ENCODE measurements at regions not wholly inside any gene's neighbourhood (a gene's known extent, or its start where the extent isn't known, plus 50 kb on each side); places are given as distances from the start of the nearest gene placed in this dataset.
"Not testable (repeated sequence)": the region's sequence is repeated elsewhere in the genome, so short reads cannot be mapped to it uniquely, and the experiment has no call there.

DNA sequence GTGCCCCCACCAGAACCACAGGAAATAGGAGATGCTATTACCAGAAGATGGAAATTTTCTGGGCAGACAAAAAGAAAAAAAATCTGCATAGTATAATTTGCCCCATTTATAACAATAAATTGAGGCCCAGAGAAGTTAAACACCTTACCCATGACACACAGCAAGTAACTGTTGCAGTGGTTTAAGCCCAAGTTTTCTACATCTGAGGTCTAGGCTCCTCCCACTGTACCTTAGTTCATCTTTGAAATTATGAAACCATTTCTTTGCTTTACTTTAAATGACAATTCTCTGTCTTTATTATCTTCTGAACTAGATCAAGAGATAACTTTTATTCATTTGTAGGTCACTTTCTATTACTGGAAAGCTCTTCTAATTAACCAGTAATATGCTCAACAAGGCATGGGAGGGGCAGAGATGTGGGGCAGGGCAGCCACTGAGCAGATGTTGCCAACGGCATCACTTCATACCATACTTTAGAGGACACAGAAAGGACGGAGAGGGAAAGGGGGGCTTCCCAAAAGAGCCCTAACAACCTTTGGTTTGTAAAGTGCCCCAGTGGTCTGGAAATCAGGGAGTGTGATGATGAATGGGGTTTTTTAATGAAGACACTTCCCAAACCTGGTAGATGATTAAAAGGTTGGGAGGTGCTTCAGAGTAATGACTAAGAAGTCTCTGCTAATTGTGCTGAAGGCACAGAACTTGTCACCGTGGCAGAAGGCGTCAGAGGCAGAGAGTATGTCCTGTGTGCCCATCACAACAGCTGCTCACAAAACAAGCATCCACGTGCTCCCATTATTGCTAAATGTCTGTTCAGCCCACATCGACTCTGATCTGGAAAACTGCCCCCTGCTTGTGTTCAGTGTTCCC lies 342.5 kb downstream of the SHQ1 start:
- Histone ChIP-seq H2BK5ac (ENCODE audit: low read length) (no peak overlapping the region), H2AK5ac (ENCODE audit: low read depth, low read length) (no peak overlapping the region), H4K91ac (ENCODE audit: low read depth, low read length, poor library complexity) (no peak overlapping the region), H3K18ac (ENCODE audit: low read length) (no peak overlapping the region), H3K36me3 (replicated peaks in 1 of 2; ENCODE audit: control insufficient read depth in 2 of 2, insufficient read depth in 2 of 2, low read length in 2 of 2) (no peaks in the 10 kb centered on the region), H3K27me3 (ENCODE audit: control insufficient read depth in 3 of 3, insufficient read depth in 3 of 3, low read depth in 1 of 3, low read length in 3 of 3) (peaks cover 0 to 8% (median 0%) of the 10 kb centered on the region in 3 experiments), H2BK120ac (ENCODE audit: low read depth, low read length) (no peak overlapping the region), H3K27ac (replicated peaks; ENCODE audit: low read length) (no peak overlapping the region), H2BK12ac (ENCODE audit: low read length) (no peak overlapping the region), H3K4me3 (ENCODE audit: low read length in 2 of 2) (no peak overlapping the region), H3K79me1 (ENCODE audit: low read depth, low read length) (no peaks in the 10 kb centered on the region), H3K4ac (ENCODE audit: low read length) (no peak overlapping the region), H3K4me1 (ENCODE audit: control insufficient read depth in 2 of 2, insufficient read depth in 1 of 2, low read depth in 1 of 2, low read length in 2 of 2) (peaks cover 0 to 5% of the 10 kb centered on the region in 2 donors), H3K23ac (ENCODE audit: low read depth, low read length, poor library complexity) (no peak overlapping the region), H2BK15ac (ENCODE audit: low read length) (no peak overlapping the region), H3K9ac (ENCODE audit: low read depth, low read length, poor library complexity) (no peak overlapping the region), H3K4me2 (ENCODE audit: insufficient read depth, low read length, poor library complexity, severe bottlenecking) (no peak overlapping the region), H2AFZ (ENCODE audit: low read length) (no peak overlapping the region), H3K14ac (ENCODE audit: low read length) (no peak overlapping the region), H4K8ac (ENCODE audit: low read depth, low read length) (no peak overlapping the region), H3K9me3 (replicated peaks in 1 of 2; ENCODE audit: control insufficient read depth in 2 of 2, insufficient read depth in 1 of 2, low read depth in 1 of 2, low read length in 2 of 2) (no peaks in the 10 kb centered on the region)
- no peak for DNase-seq (ENCODE audit: low spot score)
- no CpG with 5 or more reads among the region's 6 CpGs for WGBS, 2 donors (ENCODE audit: extremely low coverage in 2 of 2, insufficient read length in 2 of 2, insufficient replicate concordance in 1 of 2)

DNA sequence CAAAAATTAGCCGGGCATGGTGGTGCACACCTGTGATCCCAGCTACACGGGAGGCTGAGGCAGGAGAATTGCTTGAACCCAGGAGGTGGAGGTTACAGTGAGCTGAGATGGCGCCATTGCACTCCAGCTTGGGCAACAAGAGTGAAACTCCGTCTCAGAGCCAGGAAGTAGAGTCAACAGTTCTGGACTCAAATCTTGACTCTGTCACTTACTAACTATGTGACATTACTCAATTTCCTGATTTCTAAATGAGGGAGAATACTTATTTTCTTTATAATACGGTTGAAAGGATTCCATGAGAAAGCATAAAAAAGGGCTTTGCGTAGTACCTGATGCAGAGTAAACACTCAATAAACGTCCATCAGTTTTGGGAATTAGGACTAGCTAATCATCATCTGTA lies 350.7 kb downstream of the SHQ1 start:
- H2BK15ac ChIP-seq (ENCODE audit: low read length); H2AK5ac ChIP-seq (ENCODE audit: low read depth, low read length); H3K9me3 ChIP-seq (replicated peaks in 1 of 2; ENCODE audit: control insufficient read depth in 2 of 2, insufficient read depth in 1 of 2, low read depth in 1 of 2, low read length in 2 of 2); H3K4me2 ChIP-seq (ENCODE audit: insufficient read depth, low read length, poor library complexity, severe bottlenecking); DNase-seq (ENCODE audit: low spot score); H3K27ac ChIP-seq (replicated peaks; ENCODE audit: low read length); H3K27me3 ChIP-seq (ENCODE audit: control insufficient read depth in 3 of 3, insufficient read depth in 3 of 3, low read depth in 1 of 3, low read length in 3 of 3); H3K18ac ChIP-seq (ENCODE audit: low read length); H2BK5ac ChIP-seq (ENCODE audit: low read length); H3K4ac ChIP-seq (ENCODE audit: low read length); H3K36me3 ChIP-seq (replicated peaks in 1 of 2; ENCODE audit: control insufficient read depth in 2 of 2, insufficient read depth in 2 of 2, low read length in 2 of 2); H2BK120ac ChIP-seq (ENCODE audit: low read depth, low read length); H4K91ac ChIP-seq (ENCODE audit: low read depth, low read length, poor library complexity); H3K9ac ChIP-seq (ENCODE audit: low read depth, low read length, poor library complexity); H3K4me1 ChIP-seq (ENCODE audit: control insufficient read depth in 2 of 2, insufficient read depth in 1 of 2, low read depth in 1 of 2, low read length in 2 of 2); H3K23ac ChIP-seq (ENCODE audit: low read depth, low read length, poor library complexity); H3K4me3 ChIP-seq (ENCODE audit: low read length in 2 of 2); H2BK12ac ChIP-seq (ENCODE audit: low read length); H3K14ac ChIP-seq (ENCODE audit: low read length); H4K8ac ChIP-seq (ENCODE audit: low read depth, low read length); H2AFZ ChIP-seq (ENCODE audit: low read length); H3K79me1 ChIP-seq (ENCODE audit: low read depth, low read length): not testable (repeated sequence)
- no CpG with 5 or more reads among the region's 7 CpGs for WGBS, 2 donors (ENCODE audit: extremely low coverage in 2 of 2, insufficient read length in 2 of 2, insufficient replicate concordance in 1 of 2)

DNA sequence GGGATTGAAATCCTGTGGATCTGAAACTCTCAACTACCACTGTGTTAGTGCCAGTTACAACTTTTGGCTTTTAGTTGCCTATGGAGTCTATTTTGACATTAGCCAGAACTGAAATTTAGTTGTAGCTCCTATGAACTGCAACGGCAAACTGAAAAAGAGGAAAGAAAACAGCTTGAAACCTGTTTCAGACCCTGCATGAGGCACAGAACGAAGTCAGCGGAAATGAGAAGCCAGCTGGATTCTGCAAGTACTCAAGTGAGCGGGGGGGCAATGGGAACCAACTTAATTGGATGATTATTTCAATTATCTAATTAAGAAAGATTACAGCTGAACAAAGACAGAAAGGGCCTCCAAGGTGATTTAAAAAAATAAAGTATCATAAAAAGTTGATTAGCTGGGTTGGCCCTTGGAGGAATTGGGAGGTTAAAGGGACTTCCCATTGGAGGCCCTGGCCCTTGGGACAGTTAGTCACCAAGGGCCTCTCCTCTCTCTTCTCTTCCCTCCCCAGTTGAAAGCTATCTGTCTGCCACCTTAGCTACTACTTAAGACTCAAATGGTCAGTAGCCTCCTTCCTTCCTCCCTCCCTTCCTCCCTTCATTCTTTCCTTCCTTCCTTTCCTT lies 352.1 kb downstream of the SHQ1 start:
- Histone ChIP-seq H2AFZ (ENCODE audit: low read length) (no peak overlapping the region), H3K79me1 (ENCODE audit: low read depth, low read length) (no peaks in the 10 kb centered on the region), H2AK5ac (ENCODE audit: low read depth, low read length) (no peak overlapping the region), H2BK120ac (ENCODE audit: low read depth, low read length) (no peak overlapping the region), H3K27ac (replicated peaks; ENCODE audit: low read length) (no peak overlapping the region), H3K18ac (ENCODE audit: low read length) (no peak overlapping the region), H3K4me3 (ENCODE audit: low read length in 2 of 2) (no peak overlapping the region), H4K8ac (ENCODE audit: low read depth, low read length) (no peak overlapping the region), H3K9ac (ENCODE audit: low read depth, low read length, poor library complexity) (no peak overlapping the region), H2BK12ac (ENCODE audit: low read length) (no peak overlapping the region), H3K14ac (ENCODE audit: low read length) (no peak overlapping the region), H3K9me3 (replicated peaks in 1 of 2; ENCODE audit: control insufficient read depth in 2 of 2, insufficient read depth in 1 of 2, low read depth in 1 of 2, low read length in 2 of 2) (no peaks in the 10 kb centered on the region), H2BK15ac (ENCODE audit: low read length) (no peak overlapping the region), H3K4me1 (ENCODE audit: control insufficient read depth in 2 of 2, insufficient read depth in 1 of 2, low read depth in 1 of 2, low read length in 2 of 2) (peaks cover 0 to 7% of the 10 kb centered on the region in 2 donors), H3K4ac (ENCODE audit: low read length) (no peak overlapping the region), H3K23ac (ENCODE audit: low read depth, low read length, poor library complexity) (no peak overlapping the region), H3K4me2 (ENCODE audit: insufficient read depth, low read length, poor library complexity, severe bottlenecking) (no peak overlapping the region), H3K27me3 (ENCODE audit: control insufficient read depth in 3 of 3, insufficient read depth in 3 of 3, low read depth in 1 of 3, low read length in 3 of 3) (peaks cover 0 to 8% (median 2%) of the 10 kb centered on the region in 3 experiments), H3K36me3 (replicated peaks in 1 of 2; ENCODE audit: control insufficient read depth in 2 of 2, insufficient read depth in 2 of 2, low read length in 2 of 2) (no peaks in the 10 kb centered on the region), H2BK5ac (ENCODE audit: low read length) (no peak overlapping the region), H4K91ac (ENCODE audit: low read depth, low read length, poor library complexity) (no peak overlapping the region)
- DNase-seq (ENCODE audit: low spot score): no peak
- no CpG with 5 or more reads among the region's 4 CpGs for WGBS, 2 donors (ENCODE audit: extremely low coverage in 2 of 2, insufficient read length in 2 of 2, insufficient replicate concordance in 1 of 2)

DNA sequence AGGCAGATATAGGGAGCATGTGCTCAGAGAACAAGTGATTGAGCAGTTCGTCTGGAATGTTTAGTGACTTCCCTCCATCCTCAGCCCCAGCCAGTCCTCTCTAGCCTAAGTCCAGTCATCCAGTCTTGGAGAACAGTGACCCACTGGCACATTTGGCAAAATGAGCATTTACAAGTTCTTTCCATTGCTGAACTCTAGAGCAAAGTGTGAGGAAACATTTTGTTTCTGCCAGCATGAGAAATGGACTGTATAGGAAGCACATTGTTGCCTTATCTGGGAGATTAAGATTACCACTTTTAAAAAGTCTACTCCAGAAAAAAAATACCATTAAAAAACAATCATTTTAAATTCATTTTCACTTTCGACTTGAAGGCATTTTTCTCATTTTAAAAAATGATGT lies 353.6 kb downstream of the SHQ1 start:
- H2BK120ac ChIP-seq (ENCODE audit: low read depth, low read length): no peak overlapping the region
- H3K4me3 ChIP-seq (ENCODE audit: low read length in 2 of 2): no peak overlapping the region

More for the DNA sequence above, 353.6 kb downstream of the SHQ1 start:
- no peak overlapping the region for H3K23ac ChIP-seq (ENCODE audit: low read depth, low read length, poor library complexity)
- no peak overlapping the region for H3K14ac ChIP-seq (ENCODE audit: low read length)
- H3K9ac ChIP-seq (ENCODE audit: low read depth, low read length, poor library complexity): no peak overlapping the region
- H3K27ac ChIP-seq (replicated peaks; ENCODE audit: low read length): no peak overlapping the region
- no peaks in the 10 kb centered on the region for H3K79me1 ChIP-seq (ENCODE audit: low read depth, low read length)
- WGBS, 2 donors (ENCODE audit: extremely low coverage in 2 of 2, insufficient read length in 2 of 2, insufficient replicate concordance in 1 of 2): 100% methylated on average over 1 of the region's 2 CpGs; no CpG with 5 or more reads in 1 of the 2 donors
- no peak overlapping the region for H2AK5ac ChIP-seq (ENCODE audit: low read depth, low read length)
- H3K4ac ChIP-seq (ENCODE audit: low read length): no peak overlapping the region
- H3K27me3 ChIP-seq (ENCODE audit: control insufficient read depth in 3 of 3, insufficient read depth in 3 of 3, low read depth in 1 of 3, low read length in 3 of 3): peaks cover 0 to 8% (median 0%) of the 10 kb centered on the region in 3 experiments
- no peak overlapping the region for H2BK5ac ChIP-seq (ENCODE audit: low read length)
- no peak overlapping the region for H2BK15ac ChIP-seq (ENCODE audit: low read length)
- no peak for DNase-seq (ENCODE audit: low spot score)
- H3K4me2 ChIP-seq (ENCODE audit: insufficient read depth, low read length, poor library complexity, severe bottlenecking): no peak overlapping the region
- no peaks in the 10 kb centered on the region for H3K9me3 ChIP-seq (replicated peaks in 1 of 2; ENCODE audit: control insufficient read depth in 2 of 2, insufficient read depth in 1 of 2, low read depth in 1 of 2, low read length in 2 of 2)
- no peak overlapping the region for H4K91ac ChIP-seq (ENCODE audit: low read depth, low read length, poor library complexity)
- no peak overlapping the region for H2BK12ac ChIP-seq (ENCODE audit: low read length)
- H4K8ac ChIP-seq (ENCODE audit: low read depth, low read length): no peak overlapping the region
- H2AFZ ChIP-seq (ENCODE audit: low read length): no peak overlapping the region
- H3K36me3 ChIP-seq (replicated peaks in 1 of 2; ENCODE audit: control insufficient read depth in 2 of 2, insufficient read depth in 2 of 2, low read length in 2 of 2): no peaks in the 10 kb centered on the region
- H3K18ac ChIP-seq (ENCODE audit: low read length): no peak overlapping the region
- peaks cover 0 to 11% of the 10 kb centered on the region in 2 donors for H3K4me1 ChIP-seq (ENCODE audit: control insufficient read depth in 2 of 2, insufficient read depth in 1 of 2, low read depth in 1 of 2, low read length in 2 of 2)

All from neuronal stem cell (in vitro differentiated cells).